ENCODE measurements at regions not wholly inside any gene's neighbourhood (a gene's known extent, or its start where the extent isn't known, plus 50 kb on each side); places are given as distances from the start of the nearest gene placed in this dataset.
A peak's percentile ranks its signal among the peaks of the same experiment; 100 is the strongest.

DNA sequence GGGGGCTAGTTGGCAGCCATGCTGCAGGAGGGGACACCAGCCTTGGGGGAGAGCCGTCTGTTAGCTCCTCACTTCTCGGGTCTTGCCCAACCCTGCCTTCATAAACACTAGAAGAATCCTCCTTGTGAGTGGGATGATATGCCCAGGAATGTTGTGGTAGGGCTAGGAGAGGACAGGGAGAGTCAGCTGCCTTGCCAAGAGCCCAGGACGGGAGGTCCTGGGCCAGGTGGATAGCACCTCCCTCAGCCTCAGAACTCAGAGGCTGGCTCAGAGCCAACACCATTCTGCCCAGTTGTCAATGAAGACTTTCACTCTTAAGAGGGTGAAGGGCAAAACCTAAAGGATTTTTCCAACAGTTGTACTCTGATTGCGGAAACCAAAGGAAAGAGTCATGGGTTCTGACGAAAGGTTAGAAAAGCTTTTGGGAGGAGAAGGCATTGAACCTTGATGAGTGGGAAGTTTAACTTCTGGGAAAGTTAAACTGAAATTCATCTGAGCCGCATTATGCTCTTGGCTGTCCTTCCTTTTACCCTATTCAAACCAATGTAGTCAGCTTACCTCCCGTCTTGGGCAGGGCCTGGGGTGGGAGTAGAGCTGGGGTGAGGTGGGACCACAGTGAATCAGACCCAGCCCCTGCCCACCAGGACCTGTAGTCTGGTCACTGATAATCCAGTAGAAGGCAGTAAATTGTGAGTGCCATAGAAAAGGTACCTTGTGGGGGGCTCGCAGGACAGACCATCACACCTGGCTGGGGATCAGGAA, 81.9 kb downstream of the FAM43A start:
- intact Hi-C loops (cut with DNase I): loop anchor here (10.0 kb wide), 1 partner anchor 337 kb away; no protein-coding TSS in a partner anchor
- no peak for DNase-seq (ENCODE audit: low spot score)

DNA sequence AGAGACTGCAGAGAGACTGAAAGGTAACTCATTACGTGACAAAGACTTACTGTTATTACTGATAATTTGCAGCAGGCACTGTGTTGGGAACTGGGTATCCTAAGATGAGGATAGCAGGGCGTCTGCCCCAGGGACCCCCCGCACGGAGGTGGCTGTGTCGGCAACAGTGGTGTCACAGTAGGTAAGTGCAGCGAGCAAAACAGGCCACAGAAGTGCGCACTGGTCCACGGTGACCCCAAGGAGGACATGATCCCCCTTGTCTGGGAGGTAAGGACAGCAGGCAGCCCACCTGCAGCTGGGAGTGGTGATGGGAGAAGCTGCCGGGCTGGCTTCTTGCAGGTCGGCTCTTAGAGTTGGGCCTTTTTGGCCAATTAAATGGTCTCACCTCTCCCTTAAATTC, 82.9 kb downstream of the FAM43A start:
- intact Hi-C loops (cut with DNase I): loop anchor here (10.0 kb wide), 1 partner anchor 336 kb away; no protein-coding TSS in a partner anchor
- DNase-seq (ENCODE audit: low spot score): peak; percentile 69

GRCh38 chr3:194769020-194769643, 83.4 kb downstream of the FAM43A start:
- intact Hi-C loops (cut with DNase I): loop anchor here (10.0 kb wide), 1 partner anchor 336 kb away; no protein-coding TSS in a partner anchor
- peak; percentile 92 for DNase-seq (ENCODE audit: low spot score)

DNA sequence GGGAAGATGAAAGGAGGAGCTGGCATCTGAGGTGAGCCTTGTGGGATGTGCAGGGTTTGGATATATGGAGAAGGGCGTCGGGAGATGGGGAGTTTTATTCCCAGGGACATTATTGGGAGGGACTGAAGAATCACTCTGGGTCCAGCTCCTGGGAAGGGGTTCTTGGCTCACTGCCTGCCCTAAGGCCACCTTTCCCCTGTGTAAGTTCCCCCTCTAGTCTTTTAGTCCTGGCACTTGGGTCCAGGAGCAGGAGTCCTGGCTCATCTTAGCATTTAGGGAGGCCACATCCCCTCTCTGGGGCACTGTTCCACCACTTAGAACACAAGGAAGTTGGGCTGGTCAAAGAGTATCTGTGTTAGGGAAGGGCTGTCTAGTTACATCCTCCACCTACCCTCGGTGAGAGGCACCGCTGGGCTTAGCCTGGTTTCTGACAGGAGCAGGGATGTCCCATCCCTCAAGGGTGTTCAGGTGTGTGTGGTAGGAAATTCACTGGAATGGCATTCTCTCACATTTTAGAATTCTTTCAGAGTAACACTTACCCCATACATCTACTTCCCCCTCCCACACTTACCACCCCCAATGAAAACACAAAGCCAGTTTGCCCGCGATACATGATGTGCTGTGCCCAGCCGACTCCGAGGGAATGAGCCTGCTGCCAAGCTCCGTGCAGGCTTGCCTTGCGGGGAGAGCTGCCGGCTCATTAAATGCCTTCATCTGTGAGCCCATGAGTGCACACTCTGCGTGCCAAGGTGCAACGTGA, 86.7 kb downstream of the FAM43A start:
- intact Hi-C loops (cut with DNase I): loop anchor here (2.0 to 5.0 kb wide), 3 partner anchors 86 to 160 kb away; no protein-coding TSS in a partner anchor
- no peak for DNase-seq (ENCODE audit: low spot score)

DNA sequence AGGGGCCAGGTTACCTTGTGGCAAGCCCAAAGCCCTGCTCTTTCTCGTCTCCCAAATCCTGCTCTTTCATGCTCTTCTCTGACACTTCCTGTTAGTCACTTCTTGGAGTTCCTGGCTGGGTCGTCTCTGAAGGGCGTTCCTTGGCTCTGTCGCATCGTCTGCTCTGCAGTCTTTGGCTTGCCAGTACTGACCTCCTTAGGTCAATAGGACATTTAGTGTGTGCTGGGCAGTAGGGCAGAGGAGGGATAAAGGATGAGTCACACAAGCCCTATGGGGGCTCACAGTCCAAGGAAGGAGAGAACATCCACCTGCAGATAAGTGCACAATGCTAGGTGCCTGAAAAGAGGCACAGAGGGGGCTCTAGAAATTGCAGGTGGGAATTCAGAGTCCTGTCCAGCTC, 87.5 kb downstream of the FAM43A start:
- DNase-seq (ENCODE audit: low spot score): no peak
- intact Hi-C loops (cut with DNase I): loop anchor here (2.0 to 5.0 kb wide), 3 partner anchors 86 to 159 kb away; no protein-coding TSS in a partner anchor

- DNase-seq (ENCODE audit: low spot score): peak; percentile 55
- intact Hi-C loops (cut with DNase I): loop anchor here (2.0 to 5.0 kb wide), 3 partner anchors 87 to 158 kb away; no protein-coding TSS in a partner anchor
Measured at GRCh38 chr3:194773771-194774455, 88.2 kb downstream of the FAM43A start.

- intact Hi-C loops (cut with DNase I): no loop called here
- no peak for DNase-seq (ENCODE audit: low spot score)
Measured at GRCh38 chr3:194775266-194775665, 89.6 kb downstream of the FAM43A start.

GRCh38 chr3:194775731-194776130, 90.0 kb downstream of the FAM43A start:
- intact Hi-C loops (cut with DNase I): no loop called here
- DNase-seq (ENCODE audit: low spot score): peak; percentile 29

DNA sequence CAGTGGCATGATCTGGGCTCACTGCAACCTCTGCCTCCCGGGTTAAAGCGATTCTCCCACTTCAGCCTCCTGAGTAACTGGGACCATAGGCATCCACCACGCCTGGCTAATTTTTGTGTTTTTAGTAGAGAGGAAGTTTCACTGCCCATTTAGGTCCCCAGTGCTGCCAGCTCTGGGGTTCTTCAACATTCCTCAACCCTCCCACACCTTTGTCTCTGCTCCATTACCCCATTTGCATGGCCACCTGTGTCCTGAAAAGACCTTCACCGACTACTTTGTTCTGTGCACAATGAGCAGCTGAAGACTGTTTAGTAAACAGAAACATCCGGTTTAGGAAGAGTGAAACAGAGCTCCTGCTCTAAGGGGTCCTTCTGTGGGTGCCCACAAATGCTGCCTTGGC, 92.0 kb downstream of the FAM43A start:
- intact Hi-C loops (cut with DNase I): no loop called here
- DNase-seq (ENCODE audit: low spot score): no peak

- intact Hi-C loops (cut with DNase I): no loop called here
- peak; percentile 75 for DNase-seq (ENCODE audit: low spot score)
Measured at GRCh38 chr3:194779729-194780224, 94.1 kb downstream of the FAM43A start.

DNA sequence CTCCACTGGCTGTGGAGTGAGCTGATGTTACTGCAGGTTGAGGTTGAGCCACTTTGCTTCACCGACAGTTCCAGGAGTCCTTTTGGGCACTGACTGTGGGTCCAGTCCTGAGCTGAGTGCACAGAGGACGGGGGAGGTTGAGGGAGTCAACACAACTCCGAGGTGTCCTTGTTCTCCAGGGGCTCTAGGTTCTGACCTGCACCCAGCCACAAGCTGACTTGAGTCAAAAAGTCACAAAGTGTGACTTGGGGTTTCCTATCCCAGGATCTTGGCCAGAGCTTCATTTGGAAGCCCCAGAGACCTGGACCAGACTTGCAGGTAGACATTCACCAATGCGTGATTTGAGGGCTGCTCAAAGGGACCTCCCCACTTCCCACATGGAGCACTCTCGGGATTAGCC, 95.0 kb downstream of the FAM43A start:
- peak; percentile 66 for DNase-seq (ENCODE audit: low spot score)
- intact Hi-C loops (cut with DNase I): no loop called here

GRCh38 chr3:194781617-194782016, 95.9 kb downstream of the FAM43A start:
- intact Hi-C loops (cut with DNase I): no loop called here

GRCh38 chr3:194782698-194783404, 97.2 kb downstream of the FAM43A start:
- intact Hi-C loops (cut with DNase I): no loop called here
- DNase-seq (ENCODE audit: low spot score): peak; percentile 71

More at GRCh38 chr3:194781617-194782016, 95.9 kb downstream of the FAM43A start:
- DNase-seq (ENCODE audit: low spot score): no peak

DNA sequence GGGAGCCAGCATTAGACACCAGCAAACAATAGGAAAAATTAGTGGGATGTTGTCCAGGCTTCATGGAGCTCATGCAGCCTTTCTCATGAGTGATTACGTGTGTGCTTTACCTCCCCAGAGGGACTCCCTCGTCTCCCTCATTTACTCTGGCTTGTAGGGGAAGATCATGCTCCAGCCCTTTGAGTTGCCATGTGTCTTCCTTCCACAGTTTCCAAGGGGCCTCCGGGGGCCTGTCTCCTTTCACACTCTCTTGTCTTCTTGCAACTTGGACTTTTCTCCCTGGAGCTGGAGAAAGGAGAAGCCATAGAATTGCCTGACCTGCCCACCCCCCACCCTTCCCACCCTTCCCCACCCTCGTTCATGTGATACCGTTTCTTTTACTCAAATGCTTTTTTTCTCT, 98.7 kb downstream of the FAM43A start:
- DNase-seq (ENCODE audit: low spot score): peak; percentile 38
- intact Hi-C loops (cut with DNase I): loop anchor here (2.0 kb wide), 1 partner anchor 40 kb away; no protein-coding TSS in a partner anchor

GRCh38 chr3:194785315-194785714, 99.6 kb downstream of the FAM43A start:
- intact Hi-C loops (cut with DNase I): loop anchor here (2.0 to 5.0 kb wide), 2 partner anchors 39 to 82 kb away; no protein-coding TSS in a partner anchor
- no peak for DNase-seq (ENCODE audit: low spot score)

- intact Hi-C loops (cut with DNase I): loop anchor here (5.0 kb wide), 1 partner anchor 80 kb away; no protein-coding TSS in a partner anchor
- peak; percentile 33 for DNase-seq (ENCODE audit: low spot score)
Measured at GRCh38 chr3:194787072-194787471, 101.4 kb downstream of the FAM43A start.

DNA sequence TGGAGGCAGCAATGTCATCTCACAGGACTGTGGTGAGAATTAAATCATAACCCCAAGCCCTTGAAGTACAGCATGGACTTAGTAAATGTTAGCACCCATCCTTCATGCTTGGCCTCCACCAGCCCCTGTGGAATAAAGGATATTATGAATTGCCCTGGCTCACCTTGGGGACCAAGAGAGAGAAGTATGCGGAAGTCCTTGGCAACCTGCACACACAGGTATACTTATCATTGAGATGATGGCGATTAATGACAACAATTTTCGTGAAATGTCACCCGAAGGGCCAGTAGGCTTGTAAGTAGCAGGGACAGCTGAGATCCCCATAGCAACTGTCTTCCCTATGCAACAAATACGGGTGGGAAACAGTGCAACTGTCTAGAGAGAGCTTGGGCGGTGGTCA, 102.0 kb downstream of the FAM43A start:
- DNase-seq (ENCODE audit: low spot score): peak; percentile 36
- intact Hi-C loops (cut with DNase I): loop anchor here (5.0 kb wide), 1 partner anchor 80 kb away; no protein-coding TSS in a partner anchor

DNA sequence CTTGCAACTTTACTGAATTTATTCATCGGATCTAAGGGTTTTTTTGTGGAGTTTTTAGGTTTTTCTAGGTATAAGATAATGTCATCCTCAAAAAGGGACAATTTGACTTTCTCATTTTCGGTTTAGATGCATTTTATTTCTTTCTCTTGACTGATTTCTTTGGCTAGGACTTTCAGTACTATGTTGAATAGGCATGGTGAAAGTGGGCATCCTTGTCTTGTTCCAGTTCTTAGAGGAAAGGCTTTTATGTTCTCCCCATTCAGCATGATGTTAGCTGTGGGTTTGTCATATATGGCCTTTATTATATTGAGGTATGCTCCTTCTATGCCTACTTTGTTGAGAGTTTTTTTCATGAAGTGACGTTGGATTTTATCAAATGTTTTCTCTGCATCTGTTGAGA, 106.7 kb downstream of the FAM43A start:
- intact Hi-C loops (cut with DNase I): no loop called here
- DNase-seq (ENCODE audit: low spot score): no peak
